KMS-11 (cell line): ENCODE measurements at regions not wholly inside any gene's neighbourhood (a gene's known extent, or its start where the extent isn't known, plus 50 kb on each side); places are given as distances from the start of the nearest gene placed in this dataset.
"Not testable (repeated sequence)": the region's sequence is repeated elsewhere in the genome, so short reads cannot be mapped to it uniquely, and the experiment has no call there.

ENCODE experiments used
- H2AFZ ChIP-seq: fragments of 200-600 bp; sonication (generic); 2 replicates; pipeline ENCODE4 v1.6.1; 2016; ENCODE audit warnings: antibody characterized with exemption, mixed run types, low read depth
- H3K27ac ChIP-seq: fragments of 200-600 bp; sonication (generic); 2 replicates; pipeline ENCODE4 v1.6.1; 2016; ENCODE audit warnings: mild to moderate bottlenecking, mixed run types
- H3K27me3 ChIP-seq: fragments of 200-600 bp; sonication (generic); 2 replicates; pipeline ENCODE4 v1.6.1; 2017; ENCODE audit warnings: mild to moderate bottlenecking, low read depth, mixed run types, moderate library complexity; ENCODE audit not compliant: insufficient read depth
- H3K36me3 ChIP-seq: fragments of 200-600 bp; sonication (generic); 2 replicates; pipeline ENCODE4 v1.6.1; 2017; ENCODE audit warnings: mild to moderate bottlenecking, mixed run types; ENCODE audit not compliant: insufficient read depth
- H3K4me1 ChIP-seq: fragments of 200-600 bp; sonication (generic); 2 replicates; pipeline ENCODE4 v1.6.1; 2016; ENCODE audit warnings: mild to moderate bottlenecking, low read depth, mixed run types; ENCODE audit not compliant: poor library complexity, severe bottlenecking
- H3K4me2 ChIP-seq: fragments of 200-600 bp; sonication (generic); 2 replicates; pipeline ENCODE4 v1.7.0; 2016; ENCODE audit warnings: mild to moderate bottlenecking, mixed run types
- H3K4me3 ChIP-seq: fragments of 200-600 bp; sonication (generic); IDR thresholded peaks from 2 replicates; pipeline ENCODE4 v1.6.1; 2017; ENCODE audit warnings: low read depth, low read length, mixed read lengths; ENCODE audit not compliant: insufficient read depth
- H3K79me2 ChIP-seq: fragments of 200-600 bp; sonication (generic); 2 replicates; pipeline ENCODE4 v1.6.1; 2016; ENCODE audit warnings: low read depth, mixed run types; ENCODE audit not compliant: insufficient read depth
- H3K9ac ChIP-seq: fragments of 200-600 bp; sonication (generic); 2 replicates; pipeline ENCODE4 v1.6.1; 2016; ENCODE audit warnings: mild to moderate bottlenecking, mixed run types
- H4K20me1 ChIP-seq: fragments of 200-600 bp; sonication (generic); 2 replicates; pipeline ENCODE4 v1.6.1; 2016; ENCODE audit warnings: mild to moderate bottlenecking, mixed run types; ENCODE audit not compliant: insufficient read depth
- TF ChIP-seq, protein P1 (sequence below): fragments of 200-600 bp; sonication (generic); conservative IDR thresholded peaks from 2 replicates; pipeline ENCODE4 v1.6.1; 2017; ENCODE audit warnings: low read depth, mild to moderate bottlenecking, antibody characterized with exemption, low read length, moderate library complexity, mixed read lengths

DNA sequence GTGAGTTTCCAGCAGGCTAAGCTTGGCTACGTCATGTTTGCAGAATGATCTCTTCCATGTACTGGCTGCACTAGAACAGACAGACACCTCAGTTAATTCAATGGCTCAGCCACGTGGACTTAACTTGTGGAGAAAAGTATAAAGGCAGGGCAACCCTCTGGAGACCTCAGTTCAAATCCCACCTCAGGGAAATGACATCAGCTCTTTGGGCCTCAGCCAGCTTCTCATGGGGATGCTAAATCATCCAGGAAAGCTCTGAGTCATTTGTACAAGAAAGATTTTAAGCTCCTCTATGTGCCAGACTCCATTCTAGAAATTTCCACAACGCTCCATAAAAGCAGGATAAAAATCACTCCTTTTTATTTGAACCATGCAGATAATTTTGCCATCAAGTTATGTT lies 128.5 kb upstream of the SALL4 start:
- no peaks in the 10 kb centered on the region for H4K20me1 ChIP-seq
- no peak overlapping the region for H3K9ac ChIP-seq
- no peaks in the 10 kb centered on the region for H3K27me3 ChIP-seq
- no peaks in the 10 kb centered on the region for H3K4me1 ChIP-seq
- H3K27ac ChIP-seq, result no peak overlapping the region
- H3K36me3 ChIP-seq, result no peaks in the 10 kb centered on the region
- no peaks in the 10 kb centered on the region for H3K79me2 ChIP-seq
- H3K4me3 ChIP-seq, result no peak overlapping the region
- H3K4me2 ChIP-seq, result no peak overlapping the region
- TF ChIP-seq, protein P1, sequence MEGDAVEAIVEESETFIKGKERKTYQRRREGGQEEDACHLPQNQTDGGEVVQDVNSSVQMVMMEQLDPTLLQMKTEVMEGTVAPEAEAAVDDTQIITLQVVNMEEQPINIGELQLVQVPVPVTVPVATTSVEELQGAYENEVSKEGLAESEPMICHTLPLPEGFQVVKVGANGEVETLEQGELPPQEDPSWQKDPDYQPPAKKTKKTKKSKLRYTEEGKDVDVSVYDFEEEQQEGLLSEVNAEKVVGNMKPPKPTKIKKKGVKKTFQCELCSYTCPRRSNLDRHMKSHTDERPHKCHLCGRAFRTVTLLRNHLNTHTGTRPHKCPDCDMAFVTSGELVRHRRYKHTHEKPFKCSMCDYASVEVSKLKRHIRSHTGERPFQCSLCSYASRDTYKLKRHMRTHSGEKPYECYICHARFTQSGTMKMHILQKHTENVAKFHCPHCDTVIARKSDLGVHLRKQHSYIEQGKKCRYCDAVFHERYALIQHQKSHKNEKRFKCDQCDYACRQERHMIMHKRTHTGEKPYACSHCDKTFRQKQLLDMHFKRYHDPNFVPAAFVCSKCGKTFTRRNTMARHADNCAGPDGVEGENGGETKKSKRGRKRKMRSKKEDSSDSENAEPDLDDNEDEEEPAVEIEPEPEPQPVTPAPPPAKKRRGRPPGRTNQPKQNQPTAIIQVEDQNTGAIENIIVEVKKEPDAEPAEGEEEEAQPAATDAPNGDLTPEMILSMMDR, result no peak
- no peak overlapping the region for H2AFZ ChIP-seq

DNA sequence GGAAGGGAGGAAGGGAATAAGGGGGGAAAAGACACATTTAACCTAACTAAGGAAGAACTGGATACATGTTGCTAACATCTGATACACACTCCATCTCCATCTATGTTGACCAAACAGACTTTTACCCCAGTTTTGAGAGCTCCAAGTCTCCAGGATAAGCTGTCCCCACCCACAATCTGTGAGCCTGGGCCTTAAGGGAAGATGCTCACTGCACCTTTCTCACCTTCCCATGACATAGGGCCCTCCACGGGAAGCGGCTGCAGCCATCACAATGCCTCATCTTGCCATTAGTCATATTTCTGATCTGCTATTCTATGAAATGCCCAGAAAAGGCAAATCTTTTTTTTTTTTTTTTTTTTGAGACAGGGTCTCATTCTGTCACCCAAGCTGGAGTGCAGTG lies 126.6 kb upstream of the SALL4 start:
- Histone ChIP-seq H3K4me3 (no peak overlapping the region), H3K27me3 (no peaks in the 10 kb centered on the region), H3K4me1 (no peaks in the 10 kb centered on the region), H3K4me2 (no peak overlapping the region), H3K36me3 (no peaks in the 10 kb centered on the region), H3K9ac (no peak overlapping the region), H2AFZ (no peak overlapping the region), H4K20me1 (no peaks in the 10 kb centered on the region), H3K27ac (no peak overlapping the region), H3K79me2 (no peaks in the 10 kb centered on the region)
- TF ChIP-seq, protein P1, result no peak

DNA sequence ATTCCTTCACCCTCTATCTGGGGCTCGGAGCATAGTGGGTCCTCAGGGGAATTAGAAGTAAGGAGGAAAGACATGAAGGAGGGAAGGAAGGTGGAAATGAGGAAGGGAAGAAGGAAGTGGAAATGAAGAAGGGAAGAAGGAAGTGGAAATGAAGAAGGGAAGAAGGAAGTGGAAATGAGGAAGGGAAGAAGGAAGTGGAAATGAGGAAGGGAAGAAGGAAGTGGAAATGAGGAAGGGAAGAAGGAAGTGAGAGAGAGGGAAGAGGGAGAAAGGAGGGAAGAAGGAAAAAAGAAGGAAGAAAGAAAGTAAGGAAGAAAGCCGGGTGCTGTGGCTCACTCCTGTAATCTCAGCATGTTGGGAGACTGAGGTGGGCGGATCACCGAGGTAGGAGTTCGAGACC lies 125.6 kb upstream of the SALL4 start:
- H2AFZ ChIP-seq, H3K27me3 ChIP-seq, H3K79me2 ChIP-seq, H3K9ac ChIP-seq, H3K36me3 ChIP-seq, H3K4me3 ChIP-seq, H3K27ac ChIP-seq, H3K4me2 ChIP-seq, H4K20me1 ChIP-seq, H3K4me1 ChIP-seq: not testable (repeated sequence)

DNA sequence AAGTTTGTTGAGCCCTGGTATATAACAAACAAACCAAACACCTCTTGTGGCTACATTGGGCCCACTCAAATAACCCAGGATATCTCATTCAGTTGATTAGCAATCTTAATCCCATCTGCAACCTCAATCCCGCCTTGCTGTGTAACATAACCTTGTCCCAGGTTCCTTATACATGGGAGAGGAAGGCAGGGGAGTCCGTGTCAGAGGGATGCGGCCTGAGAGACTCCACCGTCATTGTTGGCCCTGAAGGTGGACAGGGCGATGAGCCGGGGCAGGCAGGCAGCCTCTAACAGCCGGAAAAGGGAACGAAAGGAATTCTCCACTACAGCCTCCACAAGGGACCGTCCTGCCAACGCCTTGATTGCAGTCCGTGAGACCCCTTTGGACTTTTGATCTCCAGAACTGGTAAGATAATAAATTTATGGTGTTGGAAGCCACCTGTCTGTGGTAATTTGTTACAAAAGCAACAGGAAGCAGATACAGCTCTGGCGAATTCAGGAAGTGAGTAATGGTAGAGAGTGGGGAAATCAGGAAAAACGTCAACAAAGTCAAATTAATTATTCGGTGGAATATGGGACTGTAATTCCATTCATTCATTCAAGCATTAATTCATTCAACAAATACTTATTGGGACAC lies 124.5 kb upstream of the SALL4 start:
- TF ChIP-seq, protein P1, result no peak
- H2AFZ ChIP-seq, result no peak overlapping the region
- no peak overlapping the region for H3K9ac ChIP-seq
- no peaks in the 10 kb centered on the region for H3K4me1 ChIP-seq
- H3K27ac ChIP-seq, result no peak overlapping the region
- no peaks in the 10 kb centered on the region for H3K36me3 ChIP-seq
- no peak overlapping the region for H3K4me2 ChIP-seq
- no peaks in the 10 kb centered on the region for H4K20me1 ChIP-seq
- no peak overlapping the region for H3K4me3 ChIP-seq
- H3K79me2 ChIP-seq, result no peaks in the 10 kb centered on the region
- no peaks in the 10 kb centered on the region for H3K27me3 ChIP-seq

DNA sequence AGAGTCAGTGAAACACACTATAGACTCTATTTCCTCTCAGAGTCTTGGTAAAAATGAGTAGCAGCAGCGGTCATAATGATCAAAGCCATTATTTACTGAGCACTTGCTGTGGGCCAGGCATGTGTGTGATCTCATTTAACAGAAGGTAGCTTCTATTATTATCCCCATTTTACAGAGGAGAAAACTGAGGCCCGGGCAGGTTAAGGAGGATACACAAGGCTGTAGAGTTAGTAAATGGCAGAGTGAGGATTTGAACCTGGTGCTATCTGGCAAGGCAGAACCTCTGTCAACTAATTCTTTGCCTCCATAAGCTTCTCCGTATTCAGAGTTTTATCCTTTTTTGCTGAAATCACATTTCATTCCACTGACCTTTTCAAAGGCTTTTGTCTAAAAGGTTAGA lies 122.2 kb upstream of the SALL4 start:
- Histone ChIP-seq H3K4me1 (no peaks in the 10 kb centered on the region), H3K9ac (no peak overlapping the region), H4K20me1 (no peaks in the 10 kb centered on the region), H3K27me3 (no peaks in the 10 kb centered on the region), H3K4me3 (no peak overlapping the region), H3K79me2 (no peaks in the 10 kb centered on the region), H3K36me3 (no peaks in the 10 kb centered on the region), H3K27ac (no peak overlapping the region), H3K4me2 (no peak overlapping the region), H2AFZ (no peak overlapping the region)
- TF ChIP-seq, protein P1, result no peak
